SK-N-SH (cell line): ENCODE measurements at regions not wholly inside any gene's neighbourhood (a gene's known extent, or its start where the extent isn't known, plus 50 kb on each side); places are given as distances from the start of the nearest gene placed in this dataset.

ENCODE experiments used
- CTCF ChIA-PET: fragments of 300-600, 350-600 bp; formaldehyde crosslinking; extraction: SDS; loops from one replicate; lab custom pipeline; 2021; lab: Yijun Ruan, JAX
- POLR2A ChIA-PET: fragments of 350-600 bp; sonication (Branson Sonifier 250); formaldehyde crosslinking; extraction: SDS; loops from one replicate; lab custom pipeline; 2020; ENCODE audit warnings: antibody characterized with exemption, inconsistent platforms; lab: Yijun Ruan, JAX
- DNase-seq: peaks from one replicate; pipeline ENCODE4 v3.0.0; 2012
- H2AFZ ChIP-seq: fragments of 200-600 bp; sonication (generic); 2 replicates; pipeline ENCODE4 v1.8.1; 2016; ENCODE audit warnings: antibody characterized with exemption, mild to moderate bottlenecking, low read depth
- H3F3A ChIP-seq: fragments of 200-600 bp; sonication (generic); replicated peaks from 2 replicates; pipeline ENCODE3; 2016; ENCODE audit warnings: antibody characterized with exemption, mild to moderate bottlenecking; ENCODE audit not compliant: insufficient read depth
- H3K27ac ChIP-seq, 2 experiments: fragments of 200-500 bp in 1 of 2; fragments of 200-600 bp in 1 of 2; sonication (Bioruptor generic) in 1 of 2; sonication (generic), shearing (Covaris generic) in 1 of 2; 2 replicates each; pipeline versions ENCODE4 v1.5.1 to v1.6.1; 2014 to 2016; ENCODE audit warnings: low read depth in 2 of 2, inconsistent platforms in 1 of 2, low read length in 1 of 2, mild to moderate bottlenecking in 1 of 2, mixed read lengths in 1 of 2
- H3K27me3 ChIP-seq: fragments of 200-600 bp; sonication (generic), shearing (Covaris generic); 2 replicates; pipeline ENCODE4 v1.6.1; 2016; ENCODE audit warnings: mixed run types; ENCODE audit not compliant: insufficient read depth
- H3K36me3 ChIP-seq, 2 experiments: fragments of 200-500 bp in 1 of 2; fragments of 200-600 bp in 1 of 2; sonication (Bioruptor generic) in 1 of 2; sonication (generic) in 1 of 2; replicated peaks in 1 of 2; 2 replicates each; pipeline versions ENCODE3 to v1.5.1; 2014 to 2016; ENCODE audit warnings: low read length in 1 of 2, mild to moderate bottlenecking in 1 of 2; ENCODE audit not compliant: insufficient read depth in 2 of 2, control insufficient read depth in 1 of 2
- H3K4me1 ChIP-seq, 2 experiments: fragments of 200-500 bp in 1 of 2; fragments of 200-600 bp in 1 of 2; sonication (Bioruptor generic) in 1 of 2; sonication (generic), shearing (Covaris generic) in 1 of 2; 2 replicates each; pipeline versions ENCODE4 v1.5.1 to v1.6.1; 2014 to 2016; ENCODE audit warnings: low read depth in 1 of 2, low read length in 1 of 2, mixed run types in 1 of 2; ENCODE audit not compliant: insufficient read depth in 2 of 2, control insufficient read depth in 1 of 2
- H3K4me2 ChIP-seq: fragments of 200-600 bp; sonication (generic), shearing (Covaris generic); 2 replicates; pipeline ENCODE4 v1.6.1; 2017; ENCODE audit warnings: mixed run types
- H3K4me3 ChIP-seq, 2 experiments: fragments of 200-500 bp in 1 of 2; fragments of 200-600 bp in 1 of 2; sonication (Bioruptor generic) in 1 of 2; sonication (generic), shearing (Covaris generic) in 1 of 2; 2 replicates each; pipeline versions ENCODE4 v1.5.1 to v1.8.1; 2014 to 2016; ENCODE audit warnings: low read depth in 2 of 2, inconsistent platforms in 1 of 2, low read length in 1 of 2, mild to moderate bottlenecking in 1 of 2, mixed read lengths in 1 of 2, moderate library complexity in 1 of 2
- H3K79me2 ChIP-seq: fragments of 200-600 bp; sonication (generic); 2 replicates; pipeline ENCODE4 v1.8.1; 2017; ENCODE audit warnings: mild to moderate bottlenecking; ENCODE audit not compliant: insufficient read depth
- H3K9ac ChIP-seq: fragments of 200-600 bp; sonication (generic); 2 replicates; pipeline ENCODE4 v1.6.1; 2017; ENCODE audit warnings: mixed run types
- H3K9me2 ChIP-seq: fragments of 200-600 bp; sonication (generic); 2 replicates; pipeline ENCODE4 v1.6.1; 2017; ENCODE audit warnings: mixed run types
- H3K9me3 ChIP-seq: fragments of 200-600 bp; sonication (generic); 2 replicates; pipeline ENCODE4 v1.6.1; 2017; ENCODE audit warnings: mixed run types, mild to moderate bottlenecking, moderate library complexity
- H4K20me1 ChIP-seq: fragments of 200-600 bp; sonication (generic); 2 replicates; pipeline ENCODE4 v1.6.1; 2017; ENCODE audit warnings: mild to moderate bottlenecking, mixed run types; ENCODE audit not compliant: insufficient read depth
- ELF1 ChIP-seq: IDR thresholded peaks from 2 replicates; pipeline ENCODE4 v1.4.0; 2012
- FOSL2 ChIP-seq: IDR thresholded peaks from 2 replicates; pipeline ENCODE4 v1.4.0; 2012; ENCODE audit warnings: low read depth, mild to moderate bottlenecking, moderate library complexity, borderline replicate concordance
- GABPA ChIP-seq: IDR thresholded peaks from 2 replicates; pipeline ENCODE4 v1.4.0; 2012; ENCODE audit warnings: low read depth, mild to moderate bottlenecking
- GATA2 ChIP-seq: sonication (generic); formaldehyde crosslinking; IDR thresholded peaks from 2 replicates; pipeline ENCODE4 v1.5.0; 2020; ENCODE audit warnings: mild to moderate bottlenecking, missing genetic modification reagents
- JUND ChIP-seq: IDR thresholded peaks from 2 replicates; pipeline ENCODE4 v1.4.0; 2012
- NFIC ChIP-seq: IDR thresholded peaks from 2 replicates; pipeline ENCODE4 v1.4.0; 2012; ENCODE audit warnings: borderline replicate concordance
- RCOR1 ChIP-seq: fragments of 150-350 bp; IDR thresholded peaks from 2 replicates; pipeline ENCODE4 v1.6.1; 2017; ENCODE audit warnings: antibody characterized with exemption, low read length
- SMC3 ChIP-seq: IDR thresholded peaks from 2 replicates; pipeline ENCODE4 v1.6.1; 2012; ENCODE audit warnings: low read depth, low read length, improper control_type of control experiment
- TAF1 ChIP-seq: IDR thresholded peaks from 2 replicates; pipeline ENCODE4 v1.6.1; 2012; ENCODE audit warnings: low read depth, mild to moderate bottlenecking, low read length, moderate library complexity, borderline replicate concordance
- YY1 ChIP-seq: IDR thresholded peaks from 2 replicates; pipeline ENCODE4 v1.4.0; 2012; ENCODE audit warnings: low read depth, mild to moderate bottlenecking
- WGBS: methylation state at CpG from one replicate; pipeline ENCODE4 v1.1.6; 2017; ENCODE audit warnings: low lambda C conversion rate; 5-methylcytosine and 5-hydroxymethylcytosine counted together
- TF ChIP-seq, protein P1 (sequence below): IDR thresholded peaks from 2 replicates; pipeline ENCODE4 v1.4.0; 2012; ENCODE audit warnings: low read depth, borderline replicate concordance
- TF ChIP-seq, protein P2 (sequence below): IDR thresholded peaks from 2 replicates; pipeline ENCODE4 v1.4.0; 2012; ENCODE audit warnings: low read depth
- TF ChIP-seq, protein P3 (sequence below): fragments of 150-350 bp; IDR thresholded peaks from 2 replicates; pipeline ENCODE4 v1.6.1; 2017; ENCODE audit warnings: antibody characterized with exemption, low read length, low read depth, borderline replicate concordance

DNA sequence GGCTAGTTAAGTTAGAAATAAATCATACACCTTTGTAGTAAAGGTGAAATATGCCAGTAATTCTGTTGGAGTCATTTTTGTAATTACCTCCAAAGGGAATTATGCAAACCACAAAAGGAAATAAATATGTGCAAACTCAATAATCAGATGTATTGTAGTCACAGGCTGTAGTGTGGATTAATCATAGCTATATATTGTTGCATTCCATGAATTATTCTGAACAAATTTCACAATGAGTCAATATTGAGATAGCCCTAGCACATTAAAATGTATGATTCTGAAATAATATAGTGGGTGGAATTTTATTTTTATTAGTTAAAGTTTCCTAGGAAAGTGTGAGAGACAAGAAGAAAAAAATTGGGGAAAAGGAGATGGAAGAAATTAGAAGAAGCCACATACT, 790.5 kb upstream of the PCDH20 start (continued):
- TF ChIP-seq, protein P1, sequence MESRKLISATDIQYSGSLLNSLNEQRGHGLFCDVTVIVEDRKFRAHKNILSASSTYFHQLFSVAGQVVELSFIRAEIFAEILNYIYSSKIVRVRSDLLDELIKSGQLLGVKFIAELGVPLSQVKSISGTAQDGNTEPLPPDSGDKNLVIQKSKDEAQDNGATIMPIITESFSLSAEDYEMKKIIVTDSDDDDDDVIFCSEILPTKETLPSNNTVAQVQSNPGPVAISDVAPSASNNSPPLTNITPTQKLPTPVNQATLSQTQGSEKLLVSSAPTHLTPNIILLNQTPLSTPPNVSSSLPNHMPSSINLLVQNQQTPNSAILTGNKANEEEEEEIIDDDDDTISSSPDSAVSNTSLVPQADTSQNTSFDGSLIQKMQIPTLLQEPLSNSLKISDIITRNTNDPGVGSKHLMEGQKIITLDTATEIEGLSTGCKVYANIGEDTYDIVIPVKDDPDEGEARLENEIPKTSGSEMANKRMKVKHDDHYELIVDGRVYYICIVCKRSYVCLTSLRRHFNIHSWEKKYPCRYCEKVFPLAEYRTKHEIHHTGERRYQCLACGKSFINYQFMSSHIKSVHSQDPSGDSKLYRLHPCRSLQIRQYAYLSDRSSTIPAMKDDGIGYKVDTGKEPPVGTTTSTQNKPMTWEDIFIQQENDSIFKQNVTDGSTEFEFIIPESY, result no peak
- TF ChIP-seq FOSL2, result no peak
- TF ChIP-seq, protein P2, sequence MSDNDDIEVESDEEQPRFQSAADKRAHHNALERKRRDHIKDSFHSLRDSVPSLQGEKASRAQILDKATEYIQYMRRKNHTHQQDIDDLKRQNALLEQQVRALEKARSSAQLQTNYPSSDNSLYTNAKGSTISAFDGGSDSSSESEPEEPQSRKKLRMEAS, result no peak

DNA sequence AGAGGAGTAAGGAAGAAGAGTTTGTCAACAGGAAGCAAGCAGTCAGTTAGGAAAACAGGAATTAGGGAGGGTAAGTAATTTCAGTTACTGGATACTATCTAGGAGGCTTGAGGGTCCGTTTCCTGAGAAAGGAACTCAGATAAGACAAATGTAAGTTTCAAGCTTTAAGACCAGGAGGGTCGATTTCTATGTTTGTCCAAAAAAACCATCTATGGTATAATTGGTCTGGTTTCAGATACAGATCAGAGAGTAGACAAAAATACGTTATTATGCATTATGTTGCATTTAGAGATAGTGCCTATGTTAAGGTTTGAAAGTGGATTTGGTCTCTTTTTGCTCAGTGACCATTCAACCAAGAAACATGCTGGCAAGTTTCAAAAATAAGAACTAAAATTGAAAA, 789.6 kb upstream of the PCDH20 start:
- no peaks in the 10 kb centered on the region for H3K9me3 ChIP-seq
- H2AFZ ChIP-seq, result no peak overlapping the region
- H3K4me3 ChIP-seq, result no peak overlapping the region
- no peaks in the 10 kb centered on the region for H3K27me3 ChIP-seq
- 5% methylated on average over 3 of the region's 3 CpGs for WGBS
- POLR2A ChIA-PET, result no interaction called here
- H3K4me1 ChIP-seq, result no peaks in the 10 kb centered on the region
- H4K20me1 ChIP-seq, result no peaks in the 10 kb centered on the region
- no peaks in the 10 kb centered on the region for H3K9me2 ChIP-seq
- CTCF ChIA-PET, result no interaction called here
- H3K4me2 ChIP-seq, result no peak overlapping the region
- H3K9ac ChIP-seq, result no peak overlapping the region
- TF ChIP-seq YY1 (no peak), TAF1 (no peak), RCOR1 (no peak), SMC3 (no peak), GATA2 (CRISPR knock-in tag) (no peak), JUND (no peak), ELF1 (no peak), NFIC (no peak), GABPA (no peak)
- TF ChIP-seq, protein P3, sequence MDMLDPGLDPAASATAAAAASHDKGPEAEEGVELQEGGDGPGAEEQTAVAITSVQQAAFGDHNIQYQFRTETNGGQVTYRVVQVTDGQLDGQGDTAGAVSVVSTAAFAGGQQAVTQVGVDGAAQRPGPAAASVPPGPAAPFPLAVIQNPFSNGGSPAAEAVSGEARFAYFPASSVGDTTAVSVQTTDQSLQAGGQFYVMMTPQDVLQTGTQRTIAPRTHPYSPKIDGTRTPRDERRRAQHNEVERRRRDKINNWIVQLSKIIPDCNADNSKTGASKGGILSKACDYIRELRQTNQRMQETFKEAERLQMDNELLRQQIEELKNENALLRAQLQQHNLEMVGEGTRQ, result no peak
- TF ChIP-seq, protein P1, result no peak
- TF ChIP-seq, all 33 proteins: peak for 0
- Histone ChIP-seq H3K36me3 (no peaks in the 10 kb centered on the region), H3K79me2 (no peaks in the 10 kb centered on the region), H3F3A (no peaks in the 10 kb centered on the region), H3K27ac (no peak overlapping the region)
- DNase-seq, result no peak
